K562 (cell line): ENCODE measurements at regions not wholly inside any gene's neighbourhood (a gene's known extent, or its start where the extent isn't known, plus 50 kb on each side); places are given as distances from the start of the nearest gene placed in this dataset.

Experiments used
- ATAC-seq: fragments of 200-7000 bp; cut with Tn5 transposase; 3 replicates; pipeline ENCODE4 v1.9.1; 2020; ENCODE audit warnings: moderate library complexity
- BruUV-seq: library from RNA; stranded (reverse); fragments of 400-500 nt; replicated peaks from 2 replicates; lab custom pipeline; 2021; lab: Mats Ljungman, UMichigan
- CTCF ChIA-PET: fragments of 300-600 bp; formaldehyde crosslinking; extraction: SDS; loops from one replicate; lab custom pipeline; 2021; ENCODE audit warnings: low intra/inter-chr PET ratio; lab: Yijun Ruan, JAX
- POLR2A ChIA-PET: fragments of 300-600, 350-650 bp; sonication (Branson Sonifier 250); formaldehyde crosslinking; extraction: SDS; loops from one replicate; lab custom pipeline; 2021; ENCODE audit warnings: antibody characterized with exemption, inconsistent platforms; lab: Yijun Ruan, JAX
- DNase-seq, 4 experiments: peaks; one replicate each; pipeline versions ENCODE4 v3.0.0 to v3.0.0-alpha.2; 2011 to 2018; ENCODE audit warnings: low spot score in 3 of 4, mixed read lengths in 3 of 4; ENCODE audit errors: extremely low read depth in 1 of 4
- FAIRE-seq: peaks from 2 replicates; lab custom pipeline; 2011; peaks lifted over from hg19 to GRCh38; lab: Jason Lieb, UNC
- H2AFZ ChIP-seq: 2 replicates; pipeline ENCODE4 v1.6.0; 2011; ENCODE audit warnings: low read depth, low read length, control low read depth, inconsistent platforms
- H3K27ac ChIP-seq: fragments of 200-600 bp; 3 replicates; pipeline ENCODE4 v1.8.0; 2011; ENCODE audit warnings: low read depth, mild to moderate bottlenecking, control low read depth, inconsistent platforms, low read length, moderate library complexity, mixed read lengths; ENCODE audit errors: extremely low read depth
- H3K27me3 ChIP-seq, 2 experiments: fragments of 300-600 bp in 1 of 2; 2 replicates in 1 of 2; 3 replicates in 1 of 2; pipeline versions ENCODE4 v1.6.0 to v1.8.0; 2011; ENCODE audit warnings: inconsistent platforms in 2 of 2, low read length in 2 of 2, mild to moderate bottlenecking in 1 of 2, mixed read lengths in 1 of 2, moderate library complexity in 1 of 2; ENCODE audit not compliant: control insufficient read depth in 2 of 2, insufficient read depth in 2 of 2
- H3K36me3 ChIP-seq: fragments of 300-600 bp; 3 replicates; pipeline ENCODE4 v1.8.0; 2011; ENCODE audit warnings: mild to moderate bottlenecking, low read length, inconsistent platforms; ENCODE audit not compliant: control insufficient read depth, insufficient read depth
- H3K4me1 ChIP-seq, 2 experiments: fragments of 200-600 bp in 1 of 2; replicated peaks in 1 of 2; 2 replicates in 1 of 2; 3 replicates in 1 of 2; pipeline versions ENCODE4 v1.5.1 to v1.8.0; 2011; ENCODE audit warnings: inconsistent platforms in 2 of 2, low read length in 2 of 2, mild to moderate bottlenecking in 1 of 2, mixed read lengths in 1 of 2, moderate library complexity in 1 of 2; ENCODE audit not compliant: control insufficient read depth in 2 of 2, insufficient read depth in 2 of 2
- H3K4me2 ChIP-seq: 2 replicates; pipeline ENCODE4 v1.6.1; 2011; ENCODE audit warnings: low read length, control low read depth, inconsistent platforms, mixed read lengths; ENCODE audit not compliant: insufficient read depth
- H3K4me3 ChIP-seq: fragments of 200-600 bp; sonication (generic), shearing (Covaris generic); 2 replicates; pipeline ENCODE4 v1.5.1; 2016; ENCODE audit warnings: control low read depth, inconsistent platforms
- H3K79me2 ChIP-seq: fragments of 200-600 bp; 3 replicates; pipeline ENCODE4 v1.8.0; 2011; ENCODE audit warnings: low read length, inconsistent platforms; ENCODE audit not compliant: control insufficient read depth, insufficient read depth
- H3K9ac ChIP-seq, 2 experiments: 2 replicates each; pipeline versions ENCODE4 v1.6.0 to v1.6.1; 2011; ENCODE audit warnings: low read depth in 2 of 2, low read length in 2 of 2, control low read depth in 1 of 2, inconsistent platforms in 1 of 2, mild to moderate bottlenecking in 1 of 2, mixed read lengths in 1 of 2; ENCODE audit not compliant: insufficient read depth in 1 of 2
- H3K9me1 ChIP-seq: one replicate; pipeline ENCODE4 v1.6.0; 2011; ENCODE audit warnings: inconsistent platforms, mild to moderate bottlenecking, low read length, moderate library complexity; ENCODE audit not compliant: control insufficient read depth, insufficient read depth
- H3K9me3 ChIP-seq: replicated peaks from 2 replicates; pipeline ENCODE4 v1.5.1; 2011; ENCODE audit warnings: low read depth, low read length, inconsistent platforms; ENCODE audit not compliant: control insufficient read depth, insufficient read depth
- H4K20me1 ChIP-seq: replicated peaks from 2 replicates; pipeline ENCODE4 v1.6.1; 2011; ENCODE audit warnings: low read length, inconsistent platforms, mixed read lengths; ENCODE audit not compliant: control insufficient read depth, insufficient read depth
- CHD2 ChIP-seq: IDR thresholded peaks from 2 replicates; pipeline ENCODE4 v1.6.1; 2011; ENCODE audit warnings: low read depth, low read length
- DDX20 ChIP-seq: fragments of 450-650 bp; IDR thresholded peaks from 2 replicates; pipeline ENCODE4 v1.6.1; 2016; ENCODE audit warnings: missing genetic modification characterization, low read depth, mild to moderate bottlenecking, missing compliant biosample characterization, moderate library complexity
- GTF2A2 ChIP-seq: IDR thresholded peaks from 2 replicates; pipeline ENCODE4 v1.6.1; 2016; ENCODE audit warnings: mild to moderate bottlenecking, missing genetic modification characterization, missing compliant biosample characterization
- MAFG ChIP-seq: fragments of 450-650 bp; conservative IDR thresholded peaks from 2 replicates; pipeline ENCODE4 v1.6.1; 2016; ENCODE audit warnings: missing genetic modification characterization, missing compliant biosample characterization
- NRF1 ChIP-seq, 2 experiments: fragments of 450-650 bp; IDR thresholded peaks in 1 of 2; conservative IDR thresholded peaks in 1 of 2; 2 replicates each; pipeline ENCODE4 v1.6.1; 2014; ENCODE audit warnings: mild to moderate bottlenecking in 2 of 2
- ZNF134 ChIP-seq: fragments of 250-450 bp; sonication (Bioruptor Pico); conservative IDR thresholded peaks from 2 replicates; pipeline ENCODE4 v1.4.0; 2020
- ZNF324 ChIP-seq: fragments of 250-450 bp; sonication (Bioruptor Pico); IDR thresholded peaks from 2 replicates; pipeline ENCODE4 v1.4.0; 2020; ENCODE audit warnings: mild to moderate bottlenecking
- WGBS: fragments of 100-300 bp; shearing (Covaris generic); methylation state at CpG from one replicate; pipeline ENCODE4 v1.1.6; 2016; ENCODE audit warnings: low coverage, mixed read lengths; ENCODE audit not compliant: insufficient coverage; ENCODE audit errors: missing lambda C conversion rate; 5-methylcytosine and 5-hydroxymethylcytosine counted together
- in situ Hi-C: fragments of 300-500 bp; cut with MboI; formaldehyde crosslinking; loops from 4 replicates; pipeline ENCODE4 v1.15.0; 2018; ENCODE audit warnings: inconsistent platforms, mixed read lengths
- intact Hi-C: fragments of 100-400 bp; cut with micrococcal nuclease; formaldehyde crosslinking; loops from 2 replicates; pipeline ENCODE4 v1.14.2; 2022
- TF ChIP-seq, protein P1 (sequence below): IDR thresholded peaks from 3 replicates; pipeline ENCODE4 v1.6.1; 2011; ENCODE audit warnings: borderline replicate concordance, mild to moderate bottlenecking, moderate library complexity; ENCODE audit not compliant: insufficient read length; ENCODE audit errors: extremely low read depth
- TF ChIP-seq, protein P2 (sequence below): fragments of 450-650 bp; IDR thresholded peaks from 2 replicates; pipeline ENCODE4 v1.6.1; 2016; ENCODE audit warnings: low read depth, mild to moderate bottlenecking, moderate library complexity

DNA sequence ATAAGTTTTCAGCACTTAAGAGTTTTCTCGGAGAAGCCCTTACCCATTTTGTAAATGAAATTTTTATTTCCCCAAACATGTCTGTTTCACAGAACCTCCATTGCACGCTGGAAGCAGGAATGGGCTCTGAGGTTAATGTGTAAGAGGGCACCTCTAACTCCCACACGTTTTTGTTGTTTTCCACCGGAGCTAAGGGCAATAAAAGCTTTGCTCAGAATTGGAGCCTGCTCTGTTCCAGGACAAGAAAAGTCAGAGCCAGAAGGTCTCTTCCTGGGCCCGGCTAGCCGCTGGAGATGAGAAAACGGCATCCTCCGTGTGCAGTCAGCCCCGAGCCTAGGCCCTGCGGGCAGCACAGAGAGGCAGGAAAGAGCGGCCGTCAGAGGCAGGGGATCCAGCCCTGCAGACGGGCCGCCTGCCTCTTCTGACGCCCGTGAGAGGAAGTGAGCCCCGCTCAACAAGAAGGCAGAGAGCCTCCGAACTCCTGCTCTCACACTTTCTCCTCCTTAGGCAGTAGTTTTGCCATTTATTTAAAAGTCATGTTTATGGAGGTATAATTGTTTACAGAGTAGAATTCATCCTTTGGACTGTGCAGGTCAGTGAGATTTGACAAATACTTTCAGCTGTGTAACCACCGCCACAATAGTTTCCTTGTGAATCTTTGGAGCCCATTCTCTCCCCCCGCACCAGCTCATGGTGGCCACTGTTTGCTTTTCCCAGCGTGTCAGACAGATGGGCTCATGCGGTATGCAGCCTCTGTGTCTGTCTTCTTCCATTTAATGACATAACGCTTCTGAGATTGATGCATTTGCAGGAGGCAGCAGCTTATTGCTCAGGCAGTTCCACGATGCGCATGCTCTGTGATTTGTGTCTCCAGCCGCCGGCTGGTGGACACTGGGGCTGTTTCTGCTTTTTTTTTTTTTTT is 117.3 kb downstream of the GALR1 start:
- H2AFZ ChIP-seq = no peak overlapping the region
- H3K9me3 ChIP-seq = no peaks in the 10 kb centered on the region
- POLR2A ChIA-PET = no interaction called here
- no peaks in the 10 kb centered on the region for H3K9me1 ChIP-seq
- BruUV-seq = no TSS peak
- intact Hi-C loops = no loop called here
- H3K79me2 ChIP-seq = no peaks in the 10 kb centered on the region
- no peak for ATAC-seq
- H4K20me1 ChIP-seq = no peaks in the 10 kb centered on the region
- H3K27me3 ChIP-seq = peaks cover 0 to 7% of the 10 kb centered on the region in 2 experiments; a peak in 1 of 5 replicates
- no peaks in the 10 kb centered on the region for H3K36me3 ChIP-seq
- H3K27ac ChIP-seq = no peak overlapping the region
- TF ChIP-seq NRF1 (conservative IDR thresholded peaks at IDR 0.05 in 1 of 2, IDR thresholded peaks at IDR 0.05 in 1 of 2) (peak; percentile 64 to 65), ZNF324 (CRISPR knock-in tag) (no peak)
- TF ChIP-seq, all 486 proteins: peak for 1
- WGBS = 0% methylated on average over 21 of the region's 27 CpGs
- in situ Hi-C loops = no loop called here
- H3K4me2 ChIP-seq = no peak overlapping the region
- no peak overlapping the region for H3K4me3 ChIP-seq
- H3K4me1 ChIP-seq = no peaks in the 10 kb centered on the region; a peak in 1 of 5 replicates
- DNase-seq (no peak), FAIRE-seq (no peak)
- CTCF ChIA-PET = no interaction called here
- H3K9ac ChIP-seq = no peak overlapping the region

DNA sequence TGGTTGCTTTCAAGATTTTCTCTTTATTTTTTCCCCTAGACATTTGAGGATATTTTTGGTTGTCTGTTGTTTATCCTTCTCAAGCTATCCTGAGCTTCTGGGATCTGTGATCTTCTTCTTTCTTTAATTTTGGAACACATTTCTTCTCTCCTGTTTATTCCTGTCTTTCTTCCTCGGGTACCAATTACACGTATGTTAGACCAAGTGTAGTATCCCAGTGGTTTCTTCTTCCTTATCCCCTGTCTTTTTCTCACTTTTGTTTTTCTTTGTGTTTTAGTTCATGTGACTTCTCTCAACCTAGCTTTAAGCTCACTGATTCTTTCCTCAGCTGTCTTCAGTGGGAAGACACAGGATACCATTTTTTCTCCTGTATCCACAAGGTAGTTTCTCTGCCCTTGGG is 120.0 kb downstream of the GALR1 start:
- no peak overlapping the region for H3K27ac ChIP-seq
- no peaks in the 10 kb centered on the region for H4K20me1 ChIP-seq
- intact Hi-C loops = no loop called here
- H3K9me1 ChIP-seq = no peaks in the 10 kb centered on the region
- no peak for FAIRE-seq
- H3K79me2 ChIP-seq = no peaks in the 10 kb centered on the region
- no peaks in the 10 kb centered on the region; a peak in 1 of 5 replicates for H3K4me1 ChIP-seq
- no TSS peak for BruUV-seq
- no peak for DNase-seq
- CTCF ChIA-PET = no interaction called here
- POLR2A ChIA-PET = no interaction called here
- H3K36me3 ChIP-seq = no peaks in the 10 kb centered on the region
- H3K27me3 ChIP-seq = peaks cover 0 to 11% of the 10 kb centered on the region in 2 experiments; a peak in 2 of 5 replicates
- H3K9ac ChIP-seq = no peak overlapping the region
- in situ Hi-C loops = no loop called here
- H3K4me3 ChIP-seq = no peak overlapping the region
- no peak overlapping the region for H2AFZ ChIP-seq
- H3K4me2 ChIP-seq = no peak overlapping the region
- H3K9me3 ChIP-seq = no peaks in the 10 kb centered on the region
- WGBS = 0% methylated on average over 2 of the region's 2 CpGs
- no peak for ATAC-seq
- TF ChIP-seq GTF2A2 (tag) = no peak
- TF ChIP-seq, protein P1, sequence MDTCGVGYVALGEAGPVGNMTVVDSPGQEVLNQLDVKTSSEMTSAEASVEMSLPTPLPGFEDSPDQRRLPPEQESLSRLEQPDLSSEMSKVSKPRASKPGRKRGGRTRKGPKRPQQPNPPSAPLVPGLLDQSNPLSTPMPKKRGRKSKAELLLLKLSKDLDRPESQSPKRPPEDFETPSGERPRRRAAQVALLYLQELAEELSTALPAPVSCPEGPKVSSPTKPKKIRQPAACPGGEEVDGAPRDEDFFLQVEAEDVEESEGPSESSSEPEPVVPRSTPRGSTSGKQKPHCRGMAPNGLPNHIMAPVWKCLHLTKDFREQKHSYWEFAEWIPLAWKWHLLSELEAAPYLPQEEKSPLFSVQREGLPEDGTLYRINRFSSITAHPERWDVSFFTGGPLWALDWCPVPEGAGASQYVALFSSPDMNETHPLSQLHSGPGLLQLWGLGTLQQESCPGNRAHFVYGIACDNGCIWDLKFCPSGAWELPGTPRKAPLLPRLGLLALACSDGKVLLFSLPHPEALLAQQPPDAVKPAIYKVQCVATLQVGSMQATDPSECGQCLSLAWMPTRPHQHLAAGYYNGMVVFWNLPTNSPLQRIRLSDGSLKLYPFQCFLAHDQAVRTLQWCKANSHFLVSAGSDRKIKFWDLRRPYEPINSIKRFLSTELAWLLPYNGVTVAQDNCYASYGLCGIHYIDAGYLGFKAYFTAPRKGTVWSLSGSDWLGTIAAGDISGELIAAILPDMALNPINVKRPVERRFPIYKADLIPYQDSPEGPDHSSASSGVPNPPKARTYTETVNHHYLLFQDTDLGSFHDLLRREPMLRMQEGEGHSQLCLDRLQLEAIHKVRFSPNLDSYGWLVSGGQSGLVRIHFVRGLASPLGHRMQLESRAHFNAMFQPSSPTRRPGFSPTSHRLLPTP = no peak
- TF ChIP-seq, protein P2, sequence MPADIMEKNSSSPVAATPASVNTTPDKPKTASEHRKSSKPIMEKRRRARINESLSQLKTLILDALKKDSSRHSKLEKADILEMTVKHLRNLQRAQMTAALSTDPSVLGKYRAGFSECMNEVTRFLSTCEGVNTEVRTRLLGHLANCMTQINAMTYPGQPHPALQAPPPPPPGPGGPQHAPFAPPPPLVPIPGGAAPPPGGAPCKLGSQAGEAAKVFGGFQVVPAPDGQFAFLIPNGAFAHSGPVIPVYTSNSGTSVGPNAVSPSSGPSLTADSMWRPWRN = no peak
- no peak for TF ChIP-seq ZNF134 (CRISPR knock-in tag)
- TF ChIP-seq MAFG = no peak
- no peak for TF ChIP-seq CHD2
- TF ChIP-seq DDX20 = no peak
